GM12878 (cell line): ENCODE measurements at regions not wholly inside any gene's neighbourhood (a gene's known extent, or its start where the extent isn't known, plus 50 kb on each side); places are given as distances from the start of the nearest gene placed in this dataset.

Experiments used
- ATAC-seq: fragments of 200-7000 bp; cut with Tn5 transposase; 3 replicates; pipeline ENCODE4 v1.9.1; 2020; ENCODE audit warnings: mild to moderate bottlenecking, moderate library complexity
- BruUV-seq: library from RNA; stranded (reverse); fragments of 400-500 nt; replicated peaks from 2 replicates; lab custom pipeline; 2021; lab: Mats Ljungman, UMichigan
- CTCF ChIA-PET: fragments of 300-600 bp; sonication (Branson Sonifier 250); formaldehyde crosslinking; extraction: SDS; loops from one replicate; lab custom pipeline; 2021; ENCODE audit warnings: inconsistent platforms; lab: Yijun Ruan, JAX
- POLR2A ChIA-PET: fragments of 350-600 bp; formaldehyde crosslinking; extraction: SDS; loops from one replicate; lab custom pipeline; 2021; ENCODE audit warnings: inconsistent platforms; lab: Charles Lee
- RAD21 ChIA-PET: fragments of 300-600 bp; sonication (Branson Sonifier 250); formaldehyde crosslinking; loops from one replicate; lab custom pipeline; 2023; ENCODE audit warnings: antibody characterized with exemption; ENCODE audit not compliant: unreplicated experiment; lab: Charles Lee
- SMC1A ChIA-PET: fragments of 300-600 bp; sonication (Branson Sonifier 250); formaldehyde crosslinking; loops from one replicate; lab custom pipeline; 2023; ENCODE audit not compliant: unreplicated experiment, uncharacterized antibody; lab: Charles Lee
- DNase-seq: peaks from one replicate; pipeline ENCODE4 v3.0.0-alpha.2; 2011; ENCODE audit warnings: low read depth, low spot score
- FAIRE-seq: peaks from 3 replicates; lab custom pipeline; 2011; peaks lifted over from hg19 to GRCh38; lab: Jason Lieb, UNC
- H2AFZ ChIP-seq: 2 replicates; pipeline ENCODE4 v1.6.0; 2011; ENCODE audit warnings: low read depth, low read length, control low read depth; ENCODE audit not compliant: control insufficient read depth
- H3K27ac ChIP-seq: 2 replicates; pipeline ENCODE4 v1.5.1; 2011; ENCODE audit warnings: control low read depth; ENCODE audit not compliant: control insufficient read depth, insufficient read depth
- H3K27me3 ChIP-seq, 2 experiments: replicated peaks in 1 of 2; 2 replicates each; pipeline versions ENCODE4 v1.6.0 to v1.6.1; 2011; ENCODE audit warnings: low read length in 1 of 2; ENCODE audit not compliant: control insufficient read depth in 2 of 2, insufficient read depth in 2 of 2
- H3K36me3 ChIP-seq, 2 experiments: 2 replicates each; pipeline ENCODE4 v1.5.1; 2011; ENCODE audit warnings: low read length in 1 of 2; ENCODE audit not compliant: control insufficient read depth in 2 of 2, insufficient read depth in 2 of 2
- H3K4me1 ChIP-seq: 2 replicates; pipeline ENCODE4 v1.6.1; 2011; ENCODE audit warnings: mild to moderate bottlenecking, low read length, moderate library complexity, mixed read lengths; ENCODE audit not compliant: control insufficient read depth, insufficient read depth
- H3K4me2 ChIP-seq: 2 replicates; pipeline ENCODE4 v1.6.0; 2011; ENCODE audit warnings: control low read depth; ENCODE audit not compliant: control insufficient read depth, insufficient read depth
- H3K4me3 ChIP-seq: fragments of 200-600 bp; sonication (generic); 2 replicates; pipeline ENCODE4 v1.5.1; 2016
- H3K79me2 ChIP-seq: 2 replicates; pipeline ENCODE4 v1.6.0; 2011; ENCODE audit warnings: low read length; ENCODE audit not compliant: control insufficient read depth, insufficient read depth
- H3K9ac ChIP-seq: 2 replicates; pipeline ENCODE4 v1.8.0; 2011; ENCODE audit warnings: low read length, control low read depth, mixed read lengths; ENCODE audit not compliant: control insufficient read depth, insufficient read depth
- H3K9me3 ChIP-seq: replicated peaks from 3 replicates; pipeline ENCODE4 v1.5.1; 2011; ENCODE audit warnings: mild to moderate bottlenecking, low read length; ENCODE audit not compliant: control insufficient read depth, insufficient read depth
- H4K20me1 ChIP-seq: 2 replicates; pipeline ENCODE4 v1.6.0; 2011; ENCODE audit not compliant: control insufficient read depth, insufficient read depth
- ATF3 ChIP-seq: IDR thresholded peaks from 2 replicates; pipeline ENCODE4 v1.6.1; 2011; ENCODE audit warnings: low read depth, mild to moderate bottlenecking, low read length, moderate library complexity, borderline replicate concordance; ENCODE audit errors: extremely low read depth
- BCLAF1 ChIP-seq: fragments of 450-650 bp; IDR thresholded peaks from 2 replicates; pipeline ENCODE4 v1.6.1; 2017; ENCODE audit warnings: antibody characterized with exemption, mild to moderate bottlenecking, moderate library complexity
- E4F1 ChIP-seq: fragments of 450-650 bp; IDR thresholded peaks from 2 replicates; pipeline ENCODE4 v1.6.1; 2018; ENCODE audit warnings: borderline replicate concordance, mild to moderate bottlenecking; ENCODE audit not compliant: partially characterized antibody
- GATAD2B ChIP-seq: fragments of 450-650 bp; conservative IDR thresholded peaks from 2 replicates; pipeline ENCODE4 v1.6.1; 2017; ENCODE audit warnings: low read depth, mild to moderate bottlenecking, moderate library complexity
- NRF1 ChIP-seq: conservative IDR thresholded peaks from 2 replicates; pipeline ENCODE4 v1.6.1; 2011; ENCODE audit warnings: mild to moderate bottlenecking, low read depth, low read length, improper control_type of control experiment
- PRDM15 ChIP-seq: fragments of 450-650 bp; formaldehyde crosslinking; IDR thresholded peaks from 2 replicates; pipeline ENCODE4 v1.4.0; 2020; ENCODE audit warnings: mild to moderate bottlenecking, moderate library complexity
- STAT1 ChIP-seq: fragments of 450-650 bp; conservative IDR thresholded peaks from 2 replicates; pipeline ENCODE4 v1.6.1; 2014; ENCODE audit warnings: antibody characterized with exemption, mild to moderate bottlenecking
- ZNF592 ChIP-seq: fragments of 450-650 bp; IDR thresholded peaks from 2 replicates; pipeline ENCODE4 v1.6.1; 2017; ENCODE audit warnings: mild to moderate bottlenecking, moderate library complexity
- WGBS: methylation state at CpG from one replicate; pipeline ENCODE4 v1.1.6; 2016; ENCODE audit warnings: low lambda C conversion rate; ENCODE audit not compliant: insufficient replicate concordance, insufficient coverage; ENCODE audit errors: missing lambda C conversion rate; 5-methylcytosine and 5-hydroxymethylcytosine counted together
- in situ Hi-C: fragments of 300-500 bp; cut with MboI; formaldehyde crosslinking; loops from 9 replicates; pipeline ENCODE4 v1.14.3; 2018; ENCODE audit warnings: mixed read lengths
- intact Hi-C: fragments of 100-400 bp; cut with micrococcal nuclease; formaldehyde crosslinking; loops from one replicate; pipeline ENCODE4 v1.14.2; 2022; ENCODE audit not compliant: unreplicated experiment

- TF ChIP-seq ZNF592 (no peak), E4F1 (no peak), STAT1 (no peak), GATAD2B (no peak), ATF3 (no peak)
Observed at GRCh38 chr2:111633189-111633588, 250.8 kb downstream of the ANAPC1 start (continued).

- Histone ChIP-seq H2AFZ (no peak overlapping the region), H3K36me3 (no peaks in the 10 kb centered on the region), H3K4me3 (no peak overlapping the region), H3K9ac (no peak overlapping the region), H3K27me3 (peaks cover 0 to 2% of the 10 kb centered on the region in 2 experiments; a peak in 2 of 4 replicates), H3K27ac (no peak overlapping the region), H3K79me2 (no peaks in the 10 kb centered on the region), H3K9me3 (peaks cover 2% of the 10 kb centered on the region; the same call in 2 of the 3 replicates), H3K4me2 (no peak overlapping the region), H4K20me1 (no peaks in the 10 kb centered on the region), H3K4me1 (no peaks in the 10 kb centered on the region)
- intact Hi-C loops = no loop called here
- no TSS peak for BruUV-seq
- ChIA-PET SMC1A (no interaction called here), POLR2A (no interaction called here), CTCF (no interaction called here), RAD21 (no interaction called here)
- DNase-seq (no peak), FAIRE-seq (no peak), ATAC-seq (no peak)
- 24% methylated on average over 6 of the region's 6 CpGs for WGBS
- in situ Hi-C loops = no loop called here
- TF ChIP-seq NRF1 = no peak
- TF ChIP-seq PRDM15 (CRISPR knock-in tag) = no peak
- no peak for TF ChIP-seq BCLAF1
Observed at GRCh38 chr2:111633643-111634042, 250.3 kb downstream of the ANAPC1 start.
